ENCODE measurements at regions not wholly inside any gene's neighbourhood (a gene's known extent, or its start where the extent isn't known, plus 50 kb on each side); places are given as distances from the start of the nearest gene placed in this dataset.

- no peak overlapping the region for H3K27ac Mint-ChIP-seq (ENCODE audit: unreplicated experiment)
- H3K36me3 Mint-ChIP-seq (ENCODE audit: unreplicated experiment), result no peaks in the 10 kb centered on the region
- H3K4me3 Mint-ChIP-seq (ENCODE audit: unreplicated experiment), result no peak overlapping the region
- peaks cover 2% of the 10 kb centered on the region for H3K27me3 Mint-ChIP-seq (ENCODE audit: unreplicated experiment)
- TF ChIP-seq, protein P1, sequence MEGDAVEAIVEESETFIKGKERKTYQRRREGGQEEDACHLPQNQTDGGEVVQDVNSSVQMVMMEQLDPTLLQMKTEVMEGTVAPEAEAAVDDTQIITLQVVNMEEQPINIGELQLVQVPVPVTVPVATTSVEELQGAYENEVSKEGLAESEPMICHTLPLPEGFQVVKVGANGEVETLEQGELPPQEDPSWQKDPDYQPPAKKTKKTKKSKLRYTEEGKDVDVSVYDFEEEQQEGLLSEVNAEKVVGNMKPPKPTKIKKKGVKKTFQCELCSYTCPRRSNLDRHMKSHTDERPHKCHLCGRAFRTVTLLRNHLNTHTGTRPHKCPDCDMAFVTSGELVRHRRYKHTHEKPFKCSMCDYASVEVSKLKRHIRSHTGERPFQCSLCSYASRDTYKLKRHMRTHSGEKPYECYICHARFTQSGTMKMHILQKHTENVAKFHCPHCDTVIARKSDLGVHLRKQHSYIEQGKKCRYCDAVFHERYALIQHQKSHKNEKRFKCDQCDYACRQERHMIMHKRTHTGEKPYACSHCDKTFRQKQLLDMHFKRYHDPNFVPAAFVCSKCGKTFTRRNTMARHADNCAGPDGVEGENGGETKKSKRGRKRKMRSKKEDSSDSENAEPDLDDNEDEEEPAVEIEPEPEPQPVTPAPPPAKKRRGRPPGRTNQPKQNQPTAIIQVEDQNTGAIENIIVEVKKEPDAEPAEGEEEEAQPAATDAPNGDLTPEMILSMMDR (IDR thresholded peaks at IDR 0.05), result no peak
- H3K9me3 Mint-ChIP-seq (ENCODE audit: unreplicated experiment), result no peaks in the 10 kb centered on the region
- H3K4me1 Mint-ChIP-seq (ENCODE audit: unreplicated experiment), result no peaks in the 10 kb centered on the region
- no peak for DNase-seq (ENCODE audit: extremely low spot score, unreplicated experiment)
Measured at GRCh38 chr11:116481126-116481675, 291.6 kb downstream of the BUD13 start.

DNA sequence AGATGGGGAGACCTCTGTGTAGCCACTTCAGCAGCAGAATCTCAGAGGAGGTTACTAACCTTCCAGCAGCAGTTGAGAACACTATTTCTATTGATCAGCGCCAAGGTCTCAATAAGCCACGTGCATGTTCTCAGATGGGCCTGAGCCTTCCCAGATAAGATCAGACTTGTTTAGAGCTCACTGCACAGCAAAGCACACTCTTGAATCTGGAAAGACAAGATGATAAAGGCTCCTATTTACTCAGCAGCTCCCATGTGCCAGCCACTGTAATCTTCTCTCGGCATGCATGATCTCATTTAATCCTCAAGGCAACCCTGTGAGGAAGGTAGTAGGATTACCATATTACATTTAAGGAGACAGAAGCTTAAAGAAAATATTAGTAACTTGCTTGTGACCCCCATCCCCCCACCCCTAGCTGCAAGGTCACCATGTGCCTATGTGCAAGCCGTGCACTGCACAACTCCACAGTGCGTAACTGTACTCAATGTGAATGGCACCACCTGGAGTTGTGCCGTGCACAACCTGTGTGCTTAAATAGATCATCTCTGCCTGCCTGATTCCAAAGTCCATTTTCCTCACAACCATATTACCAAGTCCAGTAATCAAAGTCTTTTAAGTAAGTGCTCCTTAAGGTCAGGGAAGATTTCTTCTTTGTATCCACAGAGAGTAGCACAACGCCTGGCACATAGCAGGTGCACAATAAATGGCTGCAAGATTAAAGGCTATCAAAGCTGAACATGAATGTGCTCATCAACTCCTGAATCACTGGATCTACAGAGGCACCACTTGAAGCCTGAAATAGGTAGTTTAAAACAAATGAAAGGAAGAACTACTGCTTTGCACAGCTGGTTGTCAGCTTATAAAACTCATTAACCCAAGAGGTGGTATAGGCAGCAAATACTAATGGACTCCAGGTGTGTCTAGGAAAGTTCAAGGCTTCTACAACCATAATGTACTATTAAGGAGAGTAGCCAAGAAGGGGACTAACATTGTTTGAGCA, 293.8 kb downstream of the BUD13 start:
- no peaks in the 10 kb centered on the region for H3K27me3 Mint-ChIP-seq (ENCODE audit: unreplicated experiment)
- no peaks in the 10 kb centered on the region for H3K9me3 Mint-ChIP-seq (ENCODE audit: unreplicated experiment)
- H3K27ac Mint-ChIP-seq (ENCODE audit: unreplicated experiment), result no peak overlapping the region

GRCh38 chr11:116478205-116478604, 294.6 kb downstream of the BUD13 start:
- TF ChIP-seq, protein P1 (IDR thresholded peaks at IDR 0.05), result no peak
- H3K27me3 Mint-ChIP-seq (ENCODE audit: unreplicated experiment), result no peaks in the 10 kb centered on the region
- H3K27ac Mint-ChIP-seq (ENCODE audit: unreplicated experiment), result no peak overlapping the region
- no peak overlapping the region for H3K4me3 Mint-ChIP-seq (ENCODE audit: unreplicated experiment)
- H3K36me3 Mint-ChIP-seq (ENCODE audit: unreplicated experiment), result no peaks in the 10 kb centered on the region
- H3K4me1 Mint-ChIP-seq (ENCODE audit: unreplicated experiment), result no peaks in the 10 kb centered on the region
- DNase-seq (ENCODE audit: extremely low spot score, unreplicated experiment), result no peak
- H3K9me3 Mint-ChIP-seq (ENCODE audit: unreplicated experiment), result no peaks in the 10 kb centered on the region

More for the DNA sequence above, 293.8 kb downstream of the BUD13 start:
- TF ChIP-seq, protein P1 (IDR thresholded peaks at IDR 0.05), result no peak
- DNase-seq (ENCODE audit: extremely low spot score, unreplicated experiment), result no peak
- Mint-ChIP-seq H3K4me3 (ENCODE audit: unreplicated experiment) (no peak overlapping the region), H3K4me1 (ENCODE audit: unreplicated experiment) (no peaks in the 10 kb centered on the region), H3K36me3 (ENCODE audit: unreplicated experiment) (no peaks in the 10 kb centered on the region)

- DNase-seq (ENCODE audit: extremely low spot score, unreplicated experiment), result no peak
- Mint-ChIP-seq H3K4me1 (ENCODE audit: unreplicated experiment) (peaks cover 2% of the 10 kb centered on the region), H3K27me3 (ENCODE audit: unreplicated experiment) (no peaks in the 10 kb centered on the region), H3K4me3 (ENCODE audit: unreplicated experiment) (no peak overlapping the region), H3K27ac (ENCODE audit: unreplicated experiment) (no peak overlapping the region), H3K36me3 (ENCODE audit: unreplicated experiment) (no peaks in the 10 kb centered on the region), H3K9me3 (ENCODE audit: unreplicated experiment) (peaks cover 4% of the 10 kb centered on the region)
- TF ChIP-seq, protein P1 (IDR thresholded peaks at IDR 0.05), result no peak
Measured at GRCh38 chr11:116473790-116474346, 298.9 kb downstream of the BUD13 start.
